H1 (cell line): ENCODE measurements at regions not wholly inside any gene's neighbourhood (a gene's known extent, or its start where the extent isn't known, plus 50 kb on each side); places are given as distances from the start of the nearest gene placed in this dataset.
"Not testable (repeated sequence)": the region's sequence is repeated elsewhere in the genome, so short reads cannot be mapped to it uniquely, and the experiment has no call there.

Experiments used
- CBX8 ChIP-seq: fragments of 300-800, 300-1000 bp; sonication (generic); IDR thresholded peaks from 2 replicates; pipeline ENCODE4 v1.7.1; 2016; ENCODE audit warnings: low read depth, low read length, borderline replicate concordance
- CHD7 ChIP-seq: fragments of 300-600 bp; sonication (generic); IDR thresholded peaks from 2 replicates; pipeline ENCODE4 v1.7.1; 2012; ENCODE audit warnings: low read length, moderate library complexity, mild to moderate bottlenecking, inconsistent platforms; ENCODE audit not compliant: insufficient replicate concordance
- EZH2 ChIP-seq: fragments of 200-600 bp; sonication (generic); IDR thresholded peaks from 2 replicates; pipeline ENCODE4 v1.7.1; 2012; ENCODE audit warnings: low read depth, mild to moderate bottlenecking, moderate library complexity, low read length, inconsistent platforms; ENCODE audit not compliant: severe bottlenecking
- POLR2A ChIP-seq, 2 experiments: IDR thresholded peaks; 1 replicate in 1 of 2; 2 replicates in 1 of 2; pipeline ENCODE4 v1.6.1; 2011; ENCODE audit warnings: low read depth in 2 of 2, low read length in 2 of 2, mild to moderate bottlenecking in 2 of 2; ENCODE audit errors: control extremely low read depth in 1 of 2
- RFX5 ChIP-seq: IDR thresholded peaks from 2 replicates; pipeline ENCODE4 v1.6.1; 2011; ENCODE audit warnings: low read depth, low read length, improper control_type of control experiment, borderline replicate concordance
- SP4 ChIP-seq: IDR thresholded peaks from 2 replicates; pipeline ENCODE4 v1.6.1; 2012; ENCODE audit warnings: low read length, inconsistent platforms
- ZNF274 ChIP-seq: IDR thresholded peaks from 2 replicates; pipeline ENCODE4 v1.7.0; 2012; ENCODE audit warnings: low read length, borderline replicate concordance; ENCODE audit errors: extremely low read depth
- TF ChIP-seq, protein P1 (sequence below), 3 experiments: IDR thresholded peaks; 1 replicate in 2 of 3; 2 replicates in 1 of 3; pipeline versions ENCODE4 v1.5.1 to v1.6.1; 2011; ENCODE audit warnings: low read length in 3 of 3, mild to moderate bottlenecking in 3 of 3, inconsistent platforms in 2 of 3, low read depth in 1 of 3, moderate library complexity in 1 of 3; ENCODE audit not compliant: insufficient read depth in 1 of 3; ENCODE audit errors: control extremely low read depth in 1 of 3
- TF ChIP-seq, protein P2 (sequence below): IDR thresholded peaks from 2 replicates; pipeline ENCODE4 v1.6.1; 2012; ENCODE audit warnings: inconsistent platforms

GRCh38 chr4:8992981-8993380 is 121.3 kb upstream of the HMX1 start:
- TF ChIP-seq RFX5; SP4; POLR2A (IDR thresholded peaks at IDR 0.05; ENCODE audit: control extremely low read depth in 1 of 2, low read depth in 2 of 2, low read length in 2 of 2); CHD7; EZH2; CBX8; ZNF274: not testable (repeated sequence)
- TF ChIP-seq, protein P1, sequence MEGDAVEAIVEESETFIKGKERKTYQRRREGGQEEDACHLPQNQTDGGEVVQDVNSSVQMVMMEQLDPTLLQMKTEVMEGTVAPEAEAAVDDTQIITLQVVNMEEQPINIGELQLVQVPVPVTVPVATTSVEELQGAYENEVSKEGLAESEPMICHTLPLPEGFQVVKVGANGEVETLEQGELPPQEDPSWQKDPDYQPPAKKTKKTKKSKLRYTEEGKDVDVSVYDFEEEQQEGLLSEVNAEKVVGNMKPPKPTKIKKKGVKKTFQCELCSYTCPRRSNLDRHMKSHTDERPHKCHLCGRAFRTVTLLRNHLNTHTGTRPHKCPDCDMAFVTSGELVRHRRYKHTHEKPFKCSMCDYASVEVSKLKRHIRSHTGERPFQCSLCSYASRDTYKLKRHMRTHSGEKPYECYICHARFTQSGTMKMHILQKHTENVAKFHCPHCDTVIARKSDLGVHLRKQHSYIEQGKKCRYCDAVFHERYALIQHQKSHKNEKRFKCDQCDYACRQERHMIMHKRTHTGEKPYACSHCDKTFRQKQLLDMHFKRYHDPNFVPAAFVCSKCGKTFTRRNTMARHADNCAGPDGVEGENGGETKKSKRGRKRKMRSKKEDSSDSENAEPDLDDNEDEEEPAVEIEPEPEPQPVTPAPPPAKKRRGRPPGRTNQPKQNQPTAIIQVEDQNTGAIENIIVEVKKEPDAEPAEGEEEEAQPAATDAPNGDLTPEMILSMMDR (IDR thresholded peaks at IDR 0.05; ENCODE audit: control extremely low read depth in 1 of 3, insufficient read depth in 1 of 3, low read depth in 1 of 3, low read length in 3 of 3), result not testable (repeated sequence)
- TF ChIP-seq, protein P2, sequence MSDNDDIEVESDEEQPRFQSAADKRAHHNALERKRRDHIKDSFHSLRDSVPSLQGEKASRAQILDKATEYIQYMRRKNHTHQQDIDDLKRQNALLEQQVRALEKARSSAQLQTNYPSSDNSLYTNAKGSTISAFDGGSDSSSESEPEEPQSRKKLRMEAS, result not testable (repeated sequence)
